GM12864 (cell line): ENCODE measurements at regions not wholly inside any gene's neighbourhood (a gene's known extent, or its start where the extent isn't known, plus 50 kb on each side); places are given as distances from the start of the nearest gene placed in this dataset.

ENCODE experiments used
- DNase-seq: peaks from one replicate; pipeline ENCODE4 v3.0.0-alpha.2; 2011; ENCODE audit warnings: low read depth
- H3K4me3 ChIP-seq: 2 replicates; pipeline ENCODE4 v1.5.1; 2011; ENCODE audit warnings: mild to moderate bottlenecking, low read depth, low read length, control low read depth
- TF ChIP-seq, protein P1 (sequence below): IDR thresholded peaks from 2 replicates; pipeline ENCODE4 v1.5.1; 2011; ENCODE audit warnings: low read depth, mild to moderate bottlenecking, moderate library complexity, low read length, control low read depth, inconsistent platforms; ENCODE audit errors: missing control alignments

DNA sequence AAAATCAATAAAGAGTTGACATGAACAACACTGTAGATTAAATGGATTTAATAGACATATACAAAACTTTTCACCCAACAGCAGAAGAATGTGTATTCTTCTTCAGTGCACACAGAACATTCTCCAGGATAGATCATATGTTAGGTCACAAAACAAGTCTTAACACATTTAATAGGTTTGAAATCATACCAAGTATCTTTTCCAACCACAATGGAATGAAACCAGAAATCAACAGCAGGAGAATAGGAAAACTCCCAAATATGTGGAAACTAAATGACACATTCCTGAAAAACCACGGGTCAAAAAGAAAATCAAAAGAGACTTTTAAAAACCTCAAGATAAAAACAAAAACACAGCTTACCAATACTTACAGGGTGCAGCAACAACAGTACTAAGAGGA lies 790.1 kb upstream of the ZNF608 start:
- TF ChIP-seq, protein P1, sequence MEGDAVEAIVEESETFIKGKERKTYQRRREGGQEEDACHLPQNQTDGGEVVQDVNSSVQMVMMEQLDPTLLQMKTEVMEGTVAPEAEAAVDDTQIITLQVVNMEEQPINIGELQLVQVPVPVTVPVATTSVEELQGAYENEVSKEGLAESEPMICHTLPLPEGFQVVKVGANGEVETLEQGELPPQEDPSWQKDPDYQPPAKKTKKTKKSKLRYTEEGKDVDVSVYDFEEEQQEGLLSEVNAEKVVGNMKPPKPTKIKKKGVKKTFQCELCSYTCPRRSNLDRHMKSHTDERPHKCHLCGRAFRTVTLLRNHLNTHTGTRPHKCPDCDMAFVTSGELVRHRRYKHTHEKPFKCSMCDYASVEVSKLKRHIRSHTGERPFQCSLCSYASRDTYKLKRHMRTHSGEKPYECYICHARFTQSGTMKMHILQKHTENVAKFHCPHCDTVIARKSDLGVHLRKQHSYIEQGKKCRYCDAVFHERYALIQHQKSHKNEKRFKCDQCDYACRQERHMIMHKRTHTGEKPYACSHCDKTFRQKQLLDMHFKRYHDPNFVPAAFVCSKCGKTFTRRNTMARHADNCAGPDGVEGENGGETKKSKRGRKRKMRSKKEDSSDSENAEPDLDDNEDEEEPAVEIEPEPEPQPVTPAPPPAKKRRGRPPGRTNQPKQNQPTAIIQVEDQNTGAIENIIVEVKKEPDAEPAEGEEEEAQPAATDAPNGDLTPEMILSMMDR: no peak
- no peak for DNase-seq
- H3K4me3 ChIP-seq: no peak overlapping the region

DNA sequence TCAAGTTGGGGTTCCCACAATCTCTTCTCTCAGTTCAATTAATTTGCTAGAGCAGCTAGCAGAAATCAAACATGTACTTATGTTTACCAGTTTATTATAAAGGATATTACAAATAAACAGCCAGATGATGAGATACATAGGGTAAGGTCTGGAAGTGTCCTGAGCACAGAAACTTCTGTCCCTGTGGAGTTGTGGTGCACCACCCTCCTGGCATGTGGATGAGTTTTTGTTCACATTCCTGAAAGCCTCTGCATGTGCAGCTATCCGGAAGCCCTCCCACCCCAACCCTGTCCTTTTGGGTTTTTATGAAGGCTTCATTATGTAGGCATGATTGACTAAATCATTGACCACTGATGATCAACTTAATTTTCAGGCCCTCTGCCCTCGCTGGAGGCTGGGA lies 791.2 kb upstream of the ZNF608 start:
- no peak overlapping the region for H3K4me3 ChIP-seq
- DNase-seq: no peak
- TF ChIP-seq, protein P1: no peak

DNA sequence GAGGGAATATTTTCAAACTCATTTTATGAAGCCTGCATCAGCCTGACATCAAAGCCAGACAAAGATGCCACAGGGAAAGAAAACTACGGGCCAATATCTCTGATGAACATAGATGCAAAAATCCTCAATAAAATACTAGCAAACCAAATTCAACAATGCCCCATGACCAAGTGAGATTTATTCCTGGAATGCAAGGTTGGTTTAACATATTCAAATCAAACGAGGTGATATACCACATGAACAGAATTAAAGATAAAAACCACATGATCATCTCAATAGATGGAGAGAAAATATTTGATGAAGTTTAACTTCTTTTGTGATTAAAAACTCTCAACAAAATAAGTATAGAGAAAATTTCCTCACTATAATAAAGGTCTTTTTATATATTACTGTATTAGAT lies 792.0 kb upstream of the ZNF608 start:
- H3K4me3 ChIP-seq: no peak overlapping the region
- TF ChIP-seq, protein P1: no peak
- DNase-seq: no peak

DNA sequence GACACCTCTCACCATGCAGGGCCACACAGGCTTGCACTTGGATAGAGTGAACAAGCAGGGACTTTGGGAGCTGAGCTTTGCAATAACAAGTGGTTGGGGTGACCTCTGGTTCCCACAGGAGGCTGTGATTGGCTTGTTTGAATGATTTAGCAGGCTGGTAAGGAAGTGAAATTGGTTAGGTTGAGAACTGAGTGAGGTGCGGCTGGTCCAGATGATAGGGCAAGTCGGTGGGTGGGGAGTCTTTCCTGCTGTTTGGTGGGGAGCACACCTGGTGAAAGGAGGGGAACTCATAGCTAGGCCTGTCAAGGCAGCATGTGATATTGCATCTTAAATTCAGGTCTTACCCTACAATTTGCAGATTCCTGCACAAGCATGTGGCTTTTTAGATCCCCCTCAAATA lies 794.6 kb upstream of the ZNF608 start:
- no peak overlapping the region for H3K4me3 ChIP-seq
- no peak for DNase-seq
- TF ChIP-seq, protein P1: no peak

DNA sequence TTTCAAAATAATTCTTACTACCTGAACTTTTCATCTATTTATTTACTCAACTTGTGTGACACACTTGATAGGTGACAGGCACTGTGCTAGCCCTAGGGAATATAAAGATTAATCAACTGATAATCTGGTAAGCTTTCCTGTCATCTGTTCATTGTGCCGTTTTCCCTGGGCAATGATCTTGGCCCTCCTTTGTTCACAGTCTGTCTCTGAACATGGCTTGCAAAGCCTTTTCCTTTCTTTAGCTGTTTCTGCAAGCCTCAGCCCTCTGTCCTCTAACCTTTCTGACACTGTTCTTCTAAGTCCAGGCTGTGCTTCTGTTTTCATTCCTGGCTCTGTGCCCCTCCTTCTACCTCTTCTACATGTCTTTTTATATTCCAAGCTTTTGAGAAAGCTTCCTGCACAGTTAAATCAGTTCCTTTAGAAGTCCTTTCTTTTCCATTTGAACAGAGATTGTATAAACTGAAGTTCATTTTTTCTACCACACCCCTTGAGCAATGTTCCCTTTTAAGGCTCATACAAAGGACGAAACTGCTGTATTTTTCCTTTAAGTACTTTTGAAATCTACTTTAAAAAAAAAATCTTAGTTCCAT lies 803.0 kb upstream of the ZNF608 start:
- TF ChIP-seq, protein P1: no peak
- no peak overlapping the region for H3K4me3 ChIP-seq
- no peak for DNase-seq

DNA sequence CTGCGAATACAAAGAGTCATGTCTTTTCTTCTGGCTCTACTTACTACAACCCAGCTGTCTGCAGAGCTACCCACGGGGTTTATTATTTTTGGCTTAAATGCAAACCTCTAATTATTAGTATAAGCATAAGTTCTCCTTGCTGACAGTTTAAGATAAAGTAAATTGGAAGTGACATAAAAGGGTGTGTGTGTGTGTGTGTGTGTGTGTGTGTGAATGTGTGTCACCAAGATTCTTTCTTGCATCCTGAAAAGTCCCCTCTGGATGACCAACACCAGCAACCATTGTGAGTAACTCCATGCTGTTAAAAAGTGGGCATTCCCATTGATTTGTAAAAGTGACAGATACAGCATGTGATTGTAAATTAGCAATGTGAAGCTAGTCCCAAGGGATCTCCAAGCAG lies 803.8 kb upstream of the ZNF608 start:
- TF ChIP-seq, protein P1: no peak
- H3K4me3 ChIP-seq: no peak overlapping the region
- DNase-seq: no peak

DNA sequence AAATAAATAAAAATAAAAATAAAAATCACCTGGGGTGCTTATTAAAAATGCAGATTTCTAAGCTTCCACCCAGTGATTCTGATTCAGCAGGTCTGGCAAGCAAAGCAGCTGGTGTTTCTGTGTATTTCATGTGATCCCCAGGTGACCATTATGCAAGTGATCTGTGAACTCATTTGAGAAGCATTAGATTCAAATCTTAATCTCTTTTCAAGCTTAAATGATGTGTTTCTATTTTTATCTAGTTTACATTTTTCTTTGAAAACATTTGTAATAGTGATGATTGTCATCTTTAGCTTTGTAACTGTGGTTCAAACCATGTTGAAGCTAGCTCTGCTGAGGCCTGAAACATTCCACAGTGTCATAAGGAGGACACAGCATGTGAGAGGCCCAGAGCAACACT lies 804.8 kb upstream of the ZNF608 start:
- no peak for DNase-seq
- no peak overlapping the region for H3K4me3 ChIP-seq
- TF ChIP-seq, protein P1: no peak
